Neural cell (in vitro differentiated cells): ENCODE measurements at regions not wholly inside any gene's neighbourhood (a gene's known extent, or its start where the extent isn't known, plus 50 kb on each side); places are given as distances from the start of the nearest gene placed in this dataset.

ENCODE experiments used
- H2AFZ ChIP-seq: fragments of 200-600, 300-800 bp; sonication (generic), shearing (Covaris generic); 2 replicates; pipeline ENCODE4 v1.6.0; 2014; ENCODE audit warnings: low read depth, mild to moderate bottlenecking, antibody characterized with exemption, low read length, moderate library complexity
- H3F3A ChIP-seq: fragments of 200-600 bp; shearing (Covaris generic); 2 replicates; pipeline ENCODE4 v1.6.1; 2016; ENCODE audit warnings: mild to moderate bottlenecking, moderate library complexity, mixed read lengths, antibody characterized with exemption, low read length; ENCODE audit not compliant: insufficient read depth, poor library complexity, severe bottlenecking
- H3K27ac ChIP-seq: fragments of 200-600, 300-800 bp; sonication (generic), shearing (Covaris generic); 2 replicates; pipeline ENCODE4 v1.5.1; 2014; ENCODE audit warnings: mild to moderate bottlenecking, low read length, moderate library complexity
- H3K27me3 ChIP-seq: fragments of 300-800, 200-600 bp; sonication (generic), shearing (Covaris generic); 2 replicates; pipeline ENCODE4 v1.6.0; 2014; ENCODE audit warnings: mild to moderate bottlenecking, low read depth, low read length, moderate library complexity; ENCODE audit not compliant: insufficient read depth
- H3K36me3 ChIP-seq: fragments of 300-800, 200-600 bp; sonication (generic), shearing (Covaris generic); 2 replicates; pipeline ENCODE4 v1.5.1; 2014; ENCODE audit warnings: mild to moderate bottlenecking, antibody characterized with exemption, low read length, moderate library complexity; ENCODE audit not compliant: insufficient read depth
- H3K4me2 ChIP-seq: fragments of 300-800, 200-600 bp; sonication (generic), shearing (Covaris generic); 2 replicates; pipeline ENCODE4 v1.6.0; 2014; ENCODE audit warnings: mild to moderate bottlenecking, low read length
- H3K4me3 ChIP-seq: fragments of 300-800, 200-600 bp; sonication (generic), shearing (Covaris generic); 2 replicates; pipeline ENCODE4 v1.5.1; 2014; ENCODE audit warnings: mild to moderate bottlenecking, low read length, moderate library complexity
- H3K79me2 ChIP-seq: fragments of 200-600 bp; shearing (Covaris generic); replicated peaks from 2 replicates; pipeline ENCODE4 v1.6.0; 2014; ENCODE audit warnings: mild to moderate bottlenecking, low read length, moderate library complexity; ENCODE audit not compliant: insufficient read depth
- H3K9ac ChIP-seq: fragments of 300-800, 200-600 bp; sonication (generic), shearing (Covaris generic); 2 replicates; pipeline ENCODE4 v1.6.1; 2016; ENCODE audit warnings: mild to moderate bottlenecking, low read length, mixed read lengths
- H3K9me2 ChIP-seq: fragments of 200-600 bp; shearing (Covaris generic); 2 replicates; pipeline ENCODE4 v1.6.1; 2016; ENCODE audit warnings: mild to moderate bottlenecking, low read length, mixed read lengths; ENCODE audit not compliant: insufficient read depth
- H3K9me3 ChIP-seq: fragments of 200-600, 300-800 bp; sonication (generic), shearing (Covaris generic); 2 replicates; pipeline ENCODE4 v1.6.1; 2016; ENCODE audit warnings: mild to moderate bottlenecking, mixed run types, low read length, moderate library complexity, mixed read lengths
- H4K20me1 ChIP-seq: fragments of 200-600 bp; shearing (Covaris generic); 2 replicates; pipeline ENCODE4 v1.6.1; 2016; ENCODE audit warnings: mild to moderate bottlenecking, mixed run types; ENCODE audit not compliant: insufficient read depth
- EP300 ChIP-seq: fragments of 450-650 bp; conservative IDR thresholded peaks from 2 replicates; pipeline ENCODE4 v1.6.1; 2014; ENCODE audit warnings: antibody characterized with exemption, mild to moderate bottlenecking, moderate library complexity; ENCODE audit not compliant: poor library complexity, severe bottlenecking
- EZH2 ChIP-seq: fragments of 200-600, 300-800 bp; shearing (Covaris generic), sonication (generic); IDR thresholded peaks from 2 replicates; pipeline ENCODE4 v1.6.1; 2014; ENCODE audit warnings: antibody characterized with exemption, low read length, borderline replicate concordance, mild to moderate bottlenecking; ENCODE audit not compliant: insufficient read depth, poor library complexity, severe bottlenecking
- MXI1 ChIP-seq: fragments of 450-650 bp; conservative IDR thresholded peaks from 2 replicates; pipeline ENCODE4 v1.6.1; 2014; ENCODE audit warnings: antibody characterized with exemption, mild to moderate bottlenecking; ENCODE audit not compliant: poor library complexity, severe bottlenecking
- POLR2AphosphoS5 ChIP-seq: IDR thresholded peaks from 2 replicates; pipeline ENCODE4 v1.6.1; 2012
- RAD21 ChIP-seq: fragments of 450-650 bp; conservative IDR thresholded peaks from 2 replicates; pipeline ENCODE4 v1.6.1; 2014; ENCODE audit warnings: antibody characterized with exemption, mild to moderate bottlenecking, moderate library complexity
- TAF1 ChIP-seq: IDR thresholded peaks from 2 replicates; pipeline ENCODE4 v1.6.1; 2012; ENCODE audit warnings: low read depth
- TF ChIP-seq, protein P1 (sequence below): fragments of 450-650 bp; IDR thresholded peaks from 2 replicates; pipeline ENCODE4 v1.5.1; 2014; ENCODE audit warnings: antibody characterized with exemption, mild to moderate bottlenecking, moderate library complexity; ENCODE audit not compliant: poor library complexity, severe bottlenecking

DNA sequence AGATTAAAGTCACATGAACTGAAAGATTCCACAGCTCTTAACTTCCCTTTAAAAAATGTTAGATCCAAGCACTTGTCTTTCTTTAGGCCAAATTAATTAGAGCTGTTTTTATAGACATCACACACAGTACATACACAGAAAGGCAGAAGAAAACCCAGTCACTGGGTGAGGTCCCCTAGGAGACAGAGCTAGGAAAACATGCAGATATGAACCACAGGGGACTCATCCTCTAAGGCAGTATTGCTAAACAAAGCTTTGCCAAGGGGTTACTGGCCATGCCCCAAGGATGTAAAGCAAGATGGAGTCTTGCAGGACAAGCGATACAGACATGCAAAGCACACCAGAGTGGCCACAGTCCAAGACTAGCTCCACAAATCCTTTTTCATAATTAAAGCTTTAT is 227.0 kb downstream of the SEMA6A start:
- Histone ChIP-seq H3K27ac (no peak overlapping the region), H3K27me3 (no peaks in the 10 kb centered on the region), H3K9me3 (peaks cover 7% of the 10 kb centered on the region), H3K79me2 (no peaks in the 10 kb centered on the region), H3K4me3 (no peak overlapping the region), H3K9me2 (no peaks in the 10 kb centered on the region), H3F3A (no peaks in the 10 kb centered on the region), H3K4me2 (no peak overlapping the region), H3K9ac (no peak overlapping the region), H4K20me1 (no peaks in the 10 kb centered on the region), H3K36me3 (no peaks in the 10 kb centered on the region), H2AFZ (no peak overlapping the region)
- no peak for TF ChIP-seq POLR2AphosphoS5
- no peak for TF ChIP-seq TAF1
- TF ChIP-seq, protein P1, sequence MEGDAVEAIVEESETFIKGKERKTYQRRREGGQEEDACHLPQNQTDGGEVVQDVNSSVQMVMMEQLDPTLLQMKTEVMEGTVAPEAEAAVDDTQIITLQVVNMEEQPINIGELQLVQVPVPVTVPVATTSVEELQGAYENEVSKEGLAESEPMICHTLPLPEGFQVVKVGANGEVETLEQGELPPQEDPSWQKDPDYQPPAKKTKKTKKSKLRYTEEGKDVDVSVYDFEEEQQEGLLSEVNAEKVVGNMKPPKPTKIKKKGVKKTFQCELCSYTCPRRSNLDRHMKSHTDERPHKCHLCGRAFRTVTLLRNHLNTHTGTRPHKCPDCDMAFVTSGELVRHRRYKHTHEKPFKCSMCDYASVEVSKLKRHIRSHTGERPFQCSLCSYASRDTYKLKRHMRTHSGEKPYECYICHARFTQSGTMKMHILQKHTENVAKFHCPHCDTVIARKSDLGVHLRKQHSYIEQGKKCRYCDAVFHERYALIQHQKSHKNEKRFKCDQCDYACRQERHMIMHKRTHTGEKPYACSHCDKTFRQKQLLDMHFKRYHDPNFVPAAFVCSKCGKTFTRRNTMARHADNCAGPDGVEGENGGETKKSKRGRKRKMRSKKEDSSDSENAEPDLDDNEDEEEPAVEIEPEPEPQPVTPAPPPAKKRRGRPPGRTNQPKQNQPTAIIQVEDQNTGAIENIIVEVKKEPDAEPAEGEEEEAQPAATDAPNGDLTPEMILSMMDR = no peak
- TF ChIP-seq RAD21 = no peak

DNA sequence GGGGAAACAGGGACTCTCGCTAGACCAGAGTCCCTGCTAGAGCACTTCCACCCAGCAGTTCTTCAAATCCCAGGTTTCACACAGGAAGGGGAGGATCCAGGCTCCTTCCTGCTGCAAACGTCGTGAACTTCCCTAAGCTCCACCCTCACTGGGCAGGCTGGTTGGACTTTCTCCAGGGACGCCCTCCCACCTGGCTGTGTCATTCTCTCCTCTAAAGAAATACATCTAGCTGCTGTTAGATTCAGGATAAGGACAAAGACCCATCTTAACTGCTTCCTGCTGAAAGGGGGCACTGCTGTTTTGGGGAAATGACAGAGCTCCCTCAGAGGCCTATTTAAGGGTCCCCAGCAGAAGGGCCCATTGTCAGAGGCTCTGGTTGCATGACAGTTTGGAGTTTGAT is 230.7 kb downstream of the SEMA6A start:
- H3F3A ChIP-seq = no peaks in the 10 kb centered on the region
- no peaks in the 10 kb centered on the region for H3K27me3 ChIP-seq
- no peak overlapping the region for H3K4me3 ChIP-seq
- H3K4me2 ChIP-seq = no peak overlapping the region
- H2AFZ ChIP-seq = no peak overlapping the region
- peaks cover 7% of the 10 kb centered on the region for H3K9me3 ChIP-seq
- no peak overlapping the region for H3K9ac ChIP-seq
- no peaks in the 10 kb centered on the region for H4K20me1 ChIP-seq
- H3K9me2 ChIP-seq = no peaks in the 10 kb centered on the region
- TF ChIP-seq POLR2AphosphoS5 (no peak), EP300 (no peak), EZH2 (no peak), MXI1 (no peak), TAF1 (no peak)
- H3K79me2 ChIP-seq = no peaks in the 10 kb centered on the region
- no peaks in the 10 kb centered on the region for H3K36me3 ChIP-seq
- no peak overlapping the region for H3K27ac ChIP-seq
